SK-N-SH (cell line): ENCODE measurements at regions not wholly inside any gene's neighbourhood (a gene's known extent, or its start where the extent isn't known, plus 50 kb on each side); places are given as distances from the start of the nearest gene placed in this dataset.

Experiments
- CTCF ChIA-PET: fragments of 300-600, 350-600 bp; formaldehyde crosslinking; extraction: SDS; loops from one replicate; lab custom pipeline; 2021; lab: Yijun Ruan, JAX
- POLR2A ChIA-PET: fragments of 350-600 bp; sonication (Branson Sonifier 250); formaldehyde crosslinking; extraction: SDS; loops from one replicate; lab custom pipeline; 2020; ENCODE audit warnings: antibody characterized with exemption, inconsistent platforms; lab: Yijun Ruan, JAX
- DNase-seq: peaks from one replicate; pipeline ENCODE4 v3.0.0; 2012
- H2AFZ ChIP-seq: fragments of 200-600 bp; sonication (generic); 2 replicates; pipeline ENCODE4 v1.8.1; 2016; ENCODE audit warnings: antibody characterized with exemption, mild to moderate bottlenecking, low read depth
- H3F3A ChIP-seq: fragments of 200-600 bp; sonication (generic); replicated peaks from 2 replicates; pipeline ENCODE3; 2016; ENCODE audit warnings: antibody characterized with exemption, mild to moderate bottlenecking; ENCODE audit not compliant: insufficient read depth
- H3K27ac ChIP-seq, 2 experiments: fragments of 200-500 bp in 1 of 2; fragments of 200-600 bp in 1 of 2; sonication (Bioruptor generic) in 1 of 2; sonication (generic), shearing (Covaris generic) in 1 of 2; 2 replicates each; pipeline versions ENCODE4 v1.5.1 to v1.6.1; 2014 to 2016; ENCODE audit warnings: low read depth in 2 of 2, inconsistent platforms in 1 of 2, low read length in 1 of 2, mild to moderate bottlenecking in 1 of 2, mixed read lengths in 1 of 2
- H3K27me3 ChIP-seq: fragments of 200-600 bp; sonication (generic), shearing (Covaris generic); 2 replicates; pipeline ENCODE4 v1.6.1; 2016; ENCODE audit warnings: mixed run types; ENCODE audit not compliant: insufficient read depth
- H3K36me3 ChIP-seq, 2 experiments: fragments of 200-500 bp in 1 of 2; fragments of 200-600 bp in 1 of 2; sonication (Bioruptor generic) in 1 of 2; sonication (generic) in 1 of 2; replicated peaks in 1 of 2; 2 replicates each; pipeline versions ENCODE3 to v1.5.1; 2014 to 2016; ENCODE audit warnings: low read length in 1 of 2, mild to moderate bottlenecking in 1 of 2; ENCODE audit not compliant: insufficient read depth in 2 of 2, control insufficient read depth in 1 of 2
- H3K4me1 ChIP-seq, 2 experiments: fragments of 200-500 bp in 1 of 2; fragments of 200-600 bp in 1 of 2; sonication (Bioruptor generic) in 1 of 2; sonication (generic), shearing (Covaris generic) in 1 of 2; 2 replicates each; pipeline versions ENCODE4 v1.5.1 to v1.6.1; 2014 to 2016; ENCODE audit warnings: low read depth in 1 of 2, low read length in 1 of 2, mixed run types in 1 of 2; ENCODE audit not compliant: insufficient read depth in 2 of 2, control insufficient read depth in 1 of 2
- H3K4me2 ChIP-seq: fragments of 200-600 bp; sonication (generic), shearing (Covaris generic); 2 replicates; pipeline ENCODE4 v1.6.1; 2017; ENCODE audit warnings: mixed run types
- H3K4me3 ChIP-seq, 2 experiments: fragments of 200-500 bp in 1 of 2; fragments of 200-600 bp in 1 of 2; sonication (Bioruptor generic) in 1 of 2; sonication (generic), shearing (Covaris generic) in 1 of 2; 2 replicates each; pipeline versions ENCODE4 v1.5.1 to v1.8.1; 2014 to 2016; ENCODE audit warnings: low read depth in 2 of 2, inconsistent platforms in 1 of 2, low read length in 1 of 2, mild to moderate bottlenecking in 1 of 2, mixed read lengths in 1 of 2, moderate library complexity in 1 of 2
- H3K79me2 ChIP-seq: fragments of 200-600 bp; sonication (generic); 2 replicates; pipeline ENCODE4 v1.8.1; 2017; ENCODE audit warnings: mild to moderate bottlenecking; ENCODE audit not compliant: insufficient read depth
- H3K9ac ChIP-seq: fragments of 200-600 bp; sonication (generic); 2 replicates; pipeline ENCODE4 v1.6.1; 2017; ENCODE audit warnings: mixed run types
- H3K9me2 ChIP-seq: fragments of 200-600 bp; sonication (generic); 2 replicates; pipeline ENCODE4 v1.6.1; 2017; ENCODE audit warnings: mixed run types
- H3K9me3 ChIP-seq: fragments of 200-600 bp; sonication (generic); 2 replicates; pipeline ENCODE4 v1.6.1; 2017; ENCODE audit warnings: mixed run types, mild to moderate bottlenecking, moderate library complexity
- H4K20me1 ChIP-seq: fragments of 200-600 bp; sonication (generic); 2 replicates; pipeline ENCODE4 v1.6.1; 2017; ENCODE audit warnings: mild to moderate bottlenecking, mixed run types; ENCODE audit not compliant: insufficient read depth
- CHD2 ChIP-seq: fragments of 150-350 bp; IDR thresholded peaks from 2 replicates; pipeline ENCODE4 v1.6.1; 2018; ENCODE audit warnings: low read length; ENCODE audit not compliant: partially characterized antibody
- FOXJ3 ChIP-seq: sonication (generic); formaldehyde crosslinking; IDR thresholded peaks from 2 replicates; pipeline ENCODE4 v1.5.1; 2020; ENCODE audit warnings: mild to moderate bottlenecking, missing genetic modification reagents
- GATA2 ChIP-seq: sonication (generic); formaldehyde crosslinking; IDR thresholded peaks from 2 replicates; pipeline ENCODE4 v1.5.0; 2020; ENCODE audit warnings: mild to moderate bottlenecking, missing genetic modification reagents
- IRF3 ChIP-seq: fragments of 150-350 bp; IDR thresholded peaks from 2 replicates; pipeline ENCODE4 v1.6.1; 2016; ENCODE audit warnings: mild to moderate bottlenecking, low read depth, low read length
- MAX ChIP-seq: IDR thresholded peaks from 2 replicates; pipeline ENCODE4 v1.4.0; 2012; ENCODE audit warnings: low read depth
- RCOR1 ChIP-seq: fragments of 150-350 bp; IDR thresholded peaks from 2 replicates; pipeline ENCODE4 v1.6.1; 2017; ENCODE audit warnings: antibody characterized with exemption, low read length
- RXRA ChIP-seq: IDR thresholded peaks from 2 replicates; pipeline ENCODE4 v1.4.0; 2012; ENCODE audit warnings: low read depth, mild to moderate bottlenecking, borderline replicate concordance
- SIN3A ChIP-seq: IDR thresholded peaks from 2 replicates; pipeline ENCODE4 v1.6.1; 2012; ENCODE audit warnings: low read depth, mild to moderate bottlenecking, low read length, moderate library complexity, borderline replicate concordance
- TEAD4 ChIP-seq: IDR thresholded peaks from 2 replicates; pipeline ENCODE4 v1.4.0; 2012; ENCODE audit warnings: mild to moderate bottlenecking, borderline replicate concordance; ENCODE audit not compliant: insufficient read depth
- USF1 ChIP-seq: IDR thresholded peaks from 2 replicates; pipeline ENCODE4 v1.4.0; 2012; ENCODE audit warnings: low read depth, borderline replicate concordance
- WGBS: methylation state at CpG from one replicate; pipeline ENCODE4 v1.1.6; 2017; ENCODE audit warnings: low lambda C conversion rate; 5-methylcytosine and 5-hydroxymethylcytosine counted together

- H3K4me1 ChIP-seq: no peaks in the 10 kb centered on the region; a peak in 1 of 4 replicates
- no peaks in the 10 kb centered on the region for H3K9me2 ChIP-seq
- WGBS: 26% methylated on average over 10 of the region's 10 CpGs
- ChIA-PET CTCF (interaction anchor here (0.6 to 1.1 kb wide), 4 partner anchors 16 to 136 kb away, joined by 3 read pairs; no protein-coding TSS in a partner anchor), POLR2A (interaction anchor here (1.3 kb wide), 1 partner anchor 9 kb away, joined by 5 read pairs; no protein-coding TSS in a partner anchor)
- H3K9me3 ChIP-seq: no peaks in the 10 kb centered on the region; the same call in 1 of the 2 replicates
- H3K27me3 ChIP-seq: no peaks in the 10 kb centered on the region
- H4K20me1 ChIP-seq: no peaks in the 10 kb centered on the region
- H3K36me3 ChIP-seq: no peaks in the 10 kb centered on the region
- H3K4me3 ChIP-seq: no peak overlapping the region
- H3F3A ChIP-seq: no peaks in the 10 kb centered on the region
- H3K79me2 ChIP-seq: no peaks in the 10 kb centered on the region
- H2AFZ ChIP-seq: no peak overlapping the region
- no peak for TF ChIP-seq RCOR1
- TF ChIP-seq GATA2 (CRISPR knock-in tag): peak; percentile 70
- DNase-seq: no peak
- no peak overlapping the region for H3K4me2 ChIP-seq
- no peak overlapping the region for H3K27ac ChIP-seq
- no peak overlapping the region for H3K9ac ChIP-seq
These were observed 87.5 kb upstream of the SDK2 start for GRCh38 chr17:73731733-73732132.

- WGBS: 24% methylated on average over 1 of the region's 1 CpG
- Histone ChIP-seq H3K4me3 (no peak overlapping the region; a peak in 1 of 4 replicates), H4K20me1 (no peaks in the 10 kb centered on the region), H3K4me1 (no peaks in the 10 kb centered on the region; a peak in 1 of 4 replicates), H3K79me2 (no peaks in the 10 kb centered on the region), H3K9ac (no peak overlapping the region), H3K27me3 (no peaks in the 10 kb centered on the region), H3K36me3 (no peaks in the 10 kb centered on the region), H2AFZ (no peak overlapping the region), H3K9me3 (no peaks in the 10 kb centered on the region), H3K9me2 (no peaks in the 10 kb centered on the region), H3K4me2 (no peak overlapping the region), H3F3A (no peaks in the 10 kb centered on the region), H3K27ac (no peak overlapping the region)
- ChIA-PET CTCF (interaction anchor here (1.3 kb wide), 1 partner anchor 24 kb away, joined by 4 read pairs; no protein-coding TSS in a partner anchor), POLR2A (no interaction called here)
- TF ChIP-seq TEAD4 (no peak), USF1 (no peak), RXRA (no peak), FOXJ3 (no peak), CHD2 (no peak), RCOR1 (no peak), SIN3A (no peak), MAX (no peak)
- DNase-seq: no peak
These were observed 89.3 kb upstream of the SDK2 start for GRCh38 chr17:73733517-73733916.

GRCh38 chr17:73735245-73735644, 91.0 kb upstream of the SDK2 start:
- 31% methylated on average over 6 of the region's 6 CpGs for WGBS
- POLR2A ChIA-PET: no interaction called here

More at GRCh38 chr17:73735245-73735644, 91.0 kb upstream of the SDK2 start:
- no peaks in the 10 kb centered on the region for H3K27me3 ChIP-seq
- H3K9me3 ChIP-seq: no peaks in the 10 kb centered on the region
- no peaks in the 10 kb centered on the region; a peak in 1 of 4 replicates for H3K4me1 ChIP-seq
- no peaks in the 10 kb centered on the region for H4K20me1 ChIP-seq
- no peak for DNase-seq
- no peak overlapping the region for H3K9ac ChIP-seq
- no peaks in the 10 kb centered on the region for H3K9me2 ChIP-seq
- H3K79me2 ChIP-seq: no peaks in the 10 kb centered on the region
- TF ChIP-seq IRF3: no peak
- no peak overlapping the region for H3K27ac ChIP-seq
- no peak overlapping the region for H3K4me3 ChIP-seq
- no peak overlapping the region for H2AFZ ChIP-seq
- no peak overlapping the region for H3K4me2 ChIP-seq
- H3F3A ChIP-seq: no peaks in the 10 kb centered on the region
- CTCF ChIA-PET: interaction anchor here (0.6 to 1.3 kb wide), 3 partner anchors 11 to 35 kb away, joined by 3 to 4 read pairs (median 4); no protein-coding TSS in a partner anchor
- no peaks in the 10 kb centered on the region for H3K36me3 ChIP-seq
